ENCODE measurements at regions not wholly inside any gene's neighbourhood (a gene's known extent, or its start where the extent isn't known, plus 50 kb on each side); places are given as distances from the start of the nearest gene placed in this dataset.
"Not testable (repeated sequence)": the region's sequence is repeated elsewhere in the genome, so short reads cannot be mapped to it uniquely, and the experiment has no call there.

GRCh38 chr14:97994020-97994531, 1196.9 kb downstream of the VRK1 start:
- no peaks in the 10 kb centered on the region for H3K27me3 ChIP-seq
- no peaks in the 10 kb centered on the region for H3K9me3 ChIP-seq
- no peak overlapping the region for H3K4me2 ChIP-seq
- no peak for TF ChIP-seq Cebpa-rat (IDR thresholded peaks at IDR 0.05)
- H3K9ac ChIP-seq, result no peak overlapping the region
- H3K4me1 ChIP-seq, result no peaks in the 10 kb centered on the region
- H3K36me3 ChIP-seq, result no peaks in the 10 kb centered on the region
- no peak overlapping the region for H3K27ac ChIP-seq
- no peaks in the 10 kb centered on the region for H4K20me1 ChIP-seq
- H3K4me3 ChIP-seq, result no peak overlapping the region

GRCh38 chr14:97995038-97995437, 1197.9 kb downstream of the VRK1 start:
- Histone ChIP-seq H3K9ac (no peak overlapping the region), H3K4me1 (no peaks in the 10 kb centered on the region)
- TF ChIP-seq Cebpa-rat (IDR thresholded peaks at IDR 0.05), result no peak

GRCh38 chr14:97995531-97995930, 1198.3 kb downstream of the VRK1 start:
- H3K4me2 ChIP-seq, result no peak overlapping the region
- H3K27ac ChIP-seq, result no peak overlapping the region
- H3K27me3 ChIP-seq, result no peaks in the 10 kb centered on the region
- H3K4me1 ChIP-seq, result no peaks in the 10 kb centered on the region
- H3K9ac ChIP-seq, result no peak overlapping the region
- no peak overlapping the region for H3K4me3 ChIP-seq
- no peaks in the 10 kb centered on the region for H4K20me1 ChIP-seq
- no peaks in the 10 kb centered on the region for H3K9me3 ChIP-seq
- no peaks in the 10 kb centered on the region for H3K36me3 ChIP-seq
- TF ChIP-seq Cebpa-rat (IDR thresholded peaks at IDR 0.05), result no peak

More at GRCh38 chr14:97995038-97995437, 1197.9 kb downstream of the VRK1 start:
- H3K36me3 ChIP-seq, result no peaks in the 10 kb centered on the region
- H3K4me3 ChIP-seq, result no peak overlapping the region
- no peak overlapping the region for H3K27ac ChIP-seq
- H4K20me1 ChIP-seq, result no peaks in the 10 kb centered on the region
- H3K9me3 ChIP-seq, result no peaks in the 10 kb centered on the region
- H3K4me2 ChIP-seq, result no peak overlapping the region
- H3K27me3 ChIP-seq, result no peaks in the 10 kb centered on the region

- H3K9me3 ChIP-seq, result no peaks in the 10 kb centered on the region
- no peaks in the 10 kb centered on the region for H3K36me3 ChIP-seq
- H3K4me3 ChIP-seq, result no peak overlapping the region
Measured at GRCh38 chr14:98006008-98006407, 1208.8 kb downstream of the VRK1 start.

GRCh38 chr14:98008381-98009113, 1211.4 kb downstream of the VRK1 start:
- no peak for TF ChIP-seq Cebpa-rat (IDR thresholded peaks at IDR 0.05)
- H3K27me3 ChIP-seq, result no peaks in the 10 kb centered on the region
- H3K4me1 ChIP-seq, result no peaks in the 10 kb centered on the region
- no peak overlapping the region for H3K27ac ChIP-seq
- H3K36me3 ChIP-seq, result no peaks in the 10 kb centered on the region
- H3K9ac ChIP-seq, result no peak overlapping the region
- H3K4me3 ChIP-seq, result no peak overlapping the region
- no peak overlapping the region for H3K4me2 ChIP-seq
- no peaks in the 10 kb centered on the region for H4K20me1 ChIP-seq
- no peaks in the 10 kb centered on the region for H3K9me3 ChIP-seq

More at GRCh38 chr14:98006008-98006407, 1208.8 kb downstream of the VRK1 start:
- H3K27me3 ChIP-seq, result no peaks in the 10 kb centered on the region
- H3K9ac ChIP-seq, result no peak overlapping the region
- TF ChIP-seq Cebpa-rat (IDR thresholded peaks at IDR 0.05), result no peak
- no peaks in the 10 kb centered on the region for H4K20me1 ChIP-seq
- no peak overlapping the region for H3K27ac ChIP-seq
- H3K4me1 ChIP-seq, result no peaks in the 10 kb centered on the region
- no peak overlapping the region for H3K4me2 ChIP-seq

- not testable (repeated sequence) for H4K20me1 ChIP-seq, H3K9ac ChIP-seq, H3K9me3 ChIP-seq, H3K4me2 ChIP-seq, H3K27ac ChIP-seq, H3K4me3 ChIP-seq, H3K4me1 ChIP-seq, H3K27me3 ChIP-seq, H3K36me3 ChIP-seq
Measured at GRCh38 chr14:98009177-98009576, 1212.0 kb downstream of the VRK1 start.

GRCh38 chr14:98010784-98011183, 1213.6 kb downstream of the VRK1 start:
- TF ChIP-seq Cebpa-rat (IDR thresholded peaks at IDR 0.05), result no peak

GRCh38 chr14:98014851-98015615, 1217.9 kb downstream of the VRK1 start:
- peak; percentile 61; the same call in 1 of the 2 replicates for TF ChIP-seq Cebpa-rat (IDR thresholded peaks at IDR 0.05)
- H3K9ac ChIP-seq, result no peak overlapping the region
- no peaks in the 10 kb centered on the region for H3K27me3 ChIP-seq

More at GRCh38 chr14:98010784-98011183, 1213.6 kb downstream of the VRK1 start:
- no peak overlapping the region for H3K4me2 ChIP-seq
- H3K9ac ChIP-seq, result no peak overlapping the region
- no peaks in the 10 kb centered on the region for H4K20me1 ChIP-seq
- no peak overlapping the region for H3K4me3 ChIP-seq
- no peak overlapping the region for H3K27ac ChIP-seq
- H3K36me3 ChIP-seq, result no peaks in the 10 kb centered on the region
- no peaks in the 10 kb centered on the region for H3K4me1 ChIP-seq
- no peaks in the 10 kb centered on the region for H3K9me3 ChIP-seq
- H3K27me3 ChIP-seq, result no peaks in the 10 kb centered on the region

GRCh38 chr14:98015921-98016320, 1218.7 kb downstream of the VRK1 start:
- no peaks in the 10 kb centered on the region for H3K36me3 ChIP-seq
- H3K4me3 ChIP-seq, result no peak overlapping the region
- H4K20me1 ChIP-seq, result no peaks in the 10 kb centered on the region
- no peak overlapping the region for H3K27ac ChIP-seq
- no peaks in the 10 kb centered on the region for H3K9me3 ChIP-seq
- peaks cover 11% of the 10 kb centered on the region; the same call in 1 of the 2 replicates for H3K4me1 ChIP-seq
- no peak overlapping the region for H3K4me2 ChIP-seq
- no peak for TF ChIP-seq Cebpa-rat (IDR thresholded peaks at IDR 0.05)
- H3K9ac ChIP-seq, result no peak overlapping the region
- H3K27me3 ChIP-seq, result no peaks in the 10 kb centered on the region

More at GRCh38 chr14:98014851-98015615, 1217.9 kb downstream of the VRK1 start:
- Histone ChIP-seq H3K9me3 (no peaks in the 10 kb centered on the region), H3K4me1 (peaks cover 11% of the 10 kb centered on the region; the same call in 1 of the 2 replicates), H3K27ac (no peak overlapping the region), H4K20me1 (no peaks in the 10 kb centered on the region), H3K36me3 (no peaks in the 10 kb centered on the region), H3K4me2 (no peak overlapping the region), H3K4me3 (no peak overlapping the region)

- no peaks in the 10 kb centered on the region for H3K27me3 ChIP-seq
- TF ChIP-seq Cebpa-rat (IDR thresholded peaks at IDR 0.05), result no peak
- H3K36me3 ChIP-seq, result no peaks in the 10 kb centered on the region
- H3K9me3 ChIP-seq, result no peaks in the 10 kb centered on the region
- no peak overlapping the region for H3K9ac ChIP-seq
- no peak overlapping the region for H3K4me3 ChIP-seq
- peak overlapping the region; percentile 24; the same call in 1 of the 2 replicates for H3K4me2 ChIP-seq
- peaks cover 11% of the 10 kb centered on the region; the same call in 1 of the 2 replicates for H3K4me1 ChIP-seq
- no peak overlapping the region for H3K27ac ChIP-seq
- no peaks in the 10 kb centered on the region for H4K20me1 ChIP-seq
Measured at GRCh38 chr14:98018628-98019027, 1221.4 kb downstream of the VRK1 start.

Measured in BLaER1 (cell line).